NCI-H345 treated with DMSO at 0.1 percent for 48 hours (cell line): ENCODE measurements at regions not wholly inside any gene's neighbourhood (a gene's known extent, or its start where the extent isn't known, plus 50 kb on each side); places are given as distances from the start of the nearest gene placed in this dataset.
"Not testable (repeated sequence)": the region's sequence is repeated elsewhere in the genome, so short reads cannot be mapped to it uniquely, and the experiment has no call there.

Experiments
- DNase-seq: peaks from one replicate; lab custom pipeline; 2025; ENCODE audit not compliant: unreplicated experiment; lab: John Stamatoyannopoulos, UW

DNA sequence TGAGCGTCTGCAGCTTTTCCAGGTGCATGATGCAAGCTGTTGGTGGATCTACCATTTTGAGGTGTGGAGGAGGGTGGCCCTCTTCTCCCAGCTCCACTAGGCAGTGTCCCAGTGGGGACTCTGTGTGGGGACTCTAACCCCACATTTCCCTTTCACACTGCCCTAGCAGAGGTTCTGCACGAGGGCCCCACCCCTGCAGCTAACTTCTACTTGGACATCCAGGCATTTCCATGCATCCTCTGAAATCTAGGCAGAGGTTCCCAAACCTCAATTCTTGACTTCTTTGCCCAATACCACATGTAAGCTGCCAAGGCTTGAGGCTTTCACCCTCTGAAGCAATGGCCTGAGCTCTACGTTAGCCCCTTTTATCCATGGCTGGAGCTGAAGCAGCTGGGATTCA, 61.4 kb upstream of the HGFAC start:
- not testable (repeated sequence) for DNase-seq

DNA sequence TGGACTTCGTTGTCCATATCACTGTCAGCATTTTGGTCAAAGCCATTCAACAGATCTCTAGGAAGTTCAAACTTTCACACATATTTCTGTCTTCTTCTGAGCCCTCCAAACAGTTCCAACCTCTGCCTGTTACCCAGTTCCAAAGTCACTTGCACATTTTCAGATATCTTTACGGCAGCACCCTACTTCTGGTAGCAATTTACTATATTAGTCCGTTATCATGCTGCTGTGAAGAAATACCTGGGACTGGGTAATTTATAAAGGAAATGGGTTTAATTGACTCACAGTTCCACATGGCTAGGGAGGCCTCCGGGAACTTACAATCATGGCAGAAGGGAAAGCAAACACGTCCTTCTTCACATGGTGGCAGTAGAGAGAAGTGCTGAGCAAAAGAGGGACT, 60.6 kb upstream of the HGFAC start:
- DNase-seq, result not testable (repeated sequence)

DNA sequence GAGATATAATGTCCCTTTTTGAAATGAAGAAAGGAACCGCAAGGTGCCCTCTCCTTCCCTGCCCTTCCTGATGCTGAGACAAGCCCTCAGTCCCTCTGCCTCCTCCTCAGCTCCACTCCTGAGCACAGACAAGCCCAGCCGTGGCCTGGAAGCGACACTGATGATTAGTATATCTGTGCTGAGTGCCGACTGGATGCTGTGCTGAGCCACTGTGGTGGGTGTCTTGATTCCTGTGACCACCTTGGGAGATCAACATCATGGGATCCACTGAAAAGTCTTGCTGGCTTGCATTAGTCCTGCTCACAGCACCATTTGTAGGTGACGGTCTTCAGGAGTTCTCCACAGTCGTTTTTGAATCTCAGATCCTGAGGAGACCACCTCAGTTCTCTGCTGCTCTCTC, 59.5 kb upstream of the HGFAC start:
- no peak for DNase-seq

DNA sequence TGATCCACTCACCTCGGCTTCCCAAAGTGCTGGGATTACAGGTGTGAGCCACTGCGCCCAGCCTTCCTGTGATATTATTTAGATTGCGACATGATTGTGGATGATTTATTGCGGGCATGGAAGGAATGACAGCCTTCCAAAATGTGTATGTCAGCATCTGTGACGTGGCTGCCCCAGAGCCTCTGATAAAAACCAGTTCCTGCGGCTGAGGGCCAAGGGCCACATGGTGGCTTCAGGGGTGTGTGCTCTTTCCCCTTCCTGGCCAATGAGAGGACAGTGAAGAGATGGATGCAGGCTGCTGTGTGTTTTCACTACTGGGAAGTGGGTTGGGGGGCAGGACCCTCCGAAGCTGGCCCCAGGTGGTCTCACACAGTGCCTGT, 57.4 kb upstream of the HGFAC start:
- no peak for DNase-seq

DNA sequence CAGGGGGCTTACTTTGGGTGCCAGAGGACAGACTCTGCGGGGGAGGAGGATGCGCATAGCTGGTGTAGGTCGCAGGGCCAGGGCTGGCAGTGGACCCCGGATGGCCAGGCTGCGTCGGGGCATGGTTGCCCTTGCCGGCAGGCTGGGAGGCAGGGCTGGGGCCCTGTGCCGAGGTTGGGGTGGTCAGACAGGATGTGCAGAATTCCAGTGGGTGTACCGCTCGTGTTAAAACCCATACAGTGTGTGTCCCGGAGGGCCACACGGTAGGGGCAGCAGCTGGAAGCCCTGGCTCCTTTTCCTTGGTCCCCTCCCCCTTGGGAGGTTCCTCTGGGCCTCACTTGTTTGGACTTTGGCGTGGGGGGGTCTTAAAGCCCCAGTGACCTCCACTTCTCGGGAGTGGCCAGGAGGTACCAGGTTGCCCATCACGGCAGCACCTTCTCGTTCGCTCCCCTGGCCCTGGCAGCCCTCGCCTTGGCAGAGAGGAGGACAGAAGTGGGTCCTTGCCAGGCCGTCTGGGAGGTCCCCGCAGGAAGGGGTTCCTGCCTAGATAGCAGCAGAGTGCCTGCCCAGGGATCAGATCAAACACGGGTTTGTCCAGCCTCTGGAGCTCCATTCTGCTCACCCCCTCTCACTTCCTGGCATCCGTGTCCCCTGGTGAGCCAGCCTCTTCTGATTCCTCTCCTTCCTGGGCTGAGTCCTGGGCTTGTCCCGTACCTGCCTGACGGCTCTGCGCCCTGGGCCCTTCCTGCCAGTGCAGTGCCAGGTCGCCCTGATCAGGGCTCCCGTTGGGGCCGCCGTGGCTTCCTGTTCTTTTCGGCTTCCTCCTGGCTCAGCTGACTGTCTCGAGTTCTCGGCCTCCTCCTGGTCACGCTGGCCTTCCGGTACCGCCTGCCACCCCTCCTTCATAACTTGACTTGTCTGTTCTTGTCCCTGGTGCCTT, 56.7 kb upstream of the HGFAC start:
- DNase-seq, result no peak

DNA sequence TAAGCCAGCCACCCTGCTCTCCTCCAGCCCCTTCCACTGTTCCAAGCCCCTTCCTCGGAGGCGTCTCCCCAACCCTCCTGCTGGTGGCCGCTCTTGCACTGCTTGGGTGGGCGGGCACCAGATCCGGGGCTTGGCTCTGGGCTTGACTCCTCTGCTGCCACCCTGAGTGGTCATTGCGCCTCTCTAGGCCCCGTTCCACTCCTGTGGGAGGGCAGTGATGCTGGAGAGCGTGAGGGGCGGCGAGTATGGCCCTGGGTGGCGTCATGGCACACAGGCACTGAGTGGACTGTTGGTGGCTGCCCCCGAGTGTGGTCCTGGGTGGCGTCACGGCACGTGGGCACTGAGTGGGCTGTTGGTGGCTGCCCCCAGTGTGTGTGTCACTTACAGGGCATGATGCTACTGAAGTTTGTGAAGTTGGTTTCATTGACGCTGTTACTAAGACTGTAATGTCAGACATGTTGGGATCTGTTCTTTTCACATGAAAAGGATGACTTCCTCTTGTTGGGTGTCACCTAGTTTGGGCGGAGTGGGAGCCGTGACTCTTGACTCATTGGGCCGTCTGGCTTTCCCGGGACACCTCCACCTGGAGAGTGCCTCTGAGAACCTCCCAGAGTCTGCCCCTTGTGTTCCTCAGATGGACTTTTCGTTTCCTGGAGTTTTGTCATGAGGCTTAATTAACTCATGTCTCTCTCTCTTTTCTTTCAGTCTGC, 55.9 kb upstream of the HGFAC start:
- no peak for DNase-seq

DNA sequence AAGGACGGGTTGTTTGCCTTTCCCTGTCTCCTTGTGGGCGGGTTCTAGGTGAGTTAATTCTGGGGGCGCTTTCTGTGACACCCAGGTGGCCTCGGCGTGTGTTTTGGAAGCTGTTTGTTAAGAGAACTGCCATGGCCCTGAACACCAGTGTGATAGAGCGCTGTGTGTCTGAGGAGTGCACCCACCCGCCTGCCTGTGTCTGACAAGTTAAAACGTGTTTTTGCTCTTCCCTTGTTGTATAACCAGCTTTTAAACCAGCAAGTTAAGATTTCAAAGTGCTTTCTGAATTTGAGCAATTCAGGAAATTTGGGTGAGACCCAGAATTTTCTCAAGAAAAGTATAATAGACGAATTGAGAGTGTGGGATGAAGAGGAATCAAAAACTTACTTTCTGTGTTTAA, 55.2 kb upstream of the HGFAC start:
- no peak for DNase-seq

DNA sequence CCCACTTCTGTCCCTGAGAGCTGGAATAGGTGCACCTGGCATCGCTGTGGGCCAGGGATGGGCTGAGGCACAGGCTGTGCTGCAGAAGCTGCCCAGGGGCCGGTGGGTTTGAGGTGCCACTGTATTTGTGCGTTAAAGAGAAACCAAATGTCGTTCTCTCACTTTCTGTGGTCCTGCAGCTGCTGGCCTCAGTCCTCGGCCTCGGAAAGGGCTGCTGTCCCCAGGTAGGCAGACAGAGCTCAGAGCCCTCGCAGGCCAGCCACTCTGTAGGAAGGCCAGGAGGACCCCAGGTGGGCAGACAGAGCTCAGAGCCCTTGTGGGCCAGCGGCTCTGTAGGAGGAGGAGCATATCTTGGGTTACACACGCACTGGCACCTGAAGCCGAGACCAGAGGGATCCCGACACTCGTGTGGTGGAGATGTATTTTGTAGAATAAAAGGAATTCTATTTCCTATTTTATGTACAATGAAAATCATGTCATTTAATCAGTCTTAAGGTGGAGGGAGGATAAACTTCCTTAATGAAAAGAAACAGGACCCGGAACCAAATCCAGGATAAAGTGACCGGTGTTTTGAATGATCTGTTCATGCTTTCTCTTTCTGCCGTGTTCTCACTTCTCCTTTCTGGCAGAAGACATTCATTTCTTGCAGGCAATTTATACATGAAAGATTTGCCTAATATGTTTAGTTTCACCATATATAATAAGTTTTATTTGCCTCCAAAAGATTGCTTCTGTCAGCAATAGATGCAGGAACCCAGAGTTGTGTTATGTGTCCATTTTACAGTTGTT, 54.4 kb upstream of the HGFAC start:
- no peak for DNase-seq

DNA sequence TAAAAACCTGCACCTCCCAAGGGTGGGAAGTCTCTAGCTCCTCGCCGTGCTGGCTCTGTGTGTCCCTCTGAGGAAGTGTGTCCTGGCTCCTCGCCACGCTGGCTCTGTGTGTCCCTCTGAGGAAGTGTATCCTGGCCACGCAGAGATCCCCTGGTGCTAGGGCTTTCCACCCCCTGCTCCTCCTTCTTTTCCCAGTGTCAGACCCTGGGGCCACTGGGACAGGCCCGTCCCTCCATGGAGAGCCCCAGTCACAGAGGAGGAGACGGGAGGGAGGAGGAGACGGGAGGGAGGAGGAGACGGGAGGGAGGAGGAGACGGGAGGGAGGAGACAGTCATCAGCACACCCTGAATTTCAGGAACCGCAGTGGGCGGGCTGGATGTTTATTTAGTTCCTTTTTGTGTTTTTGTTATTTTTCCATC, 53.8 kb upstream of the HGFAC start:
- DNase-seq, result no peak

DNA sequence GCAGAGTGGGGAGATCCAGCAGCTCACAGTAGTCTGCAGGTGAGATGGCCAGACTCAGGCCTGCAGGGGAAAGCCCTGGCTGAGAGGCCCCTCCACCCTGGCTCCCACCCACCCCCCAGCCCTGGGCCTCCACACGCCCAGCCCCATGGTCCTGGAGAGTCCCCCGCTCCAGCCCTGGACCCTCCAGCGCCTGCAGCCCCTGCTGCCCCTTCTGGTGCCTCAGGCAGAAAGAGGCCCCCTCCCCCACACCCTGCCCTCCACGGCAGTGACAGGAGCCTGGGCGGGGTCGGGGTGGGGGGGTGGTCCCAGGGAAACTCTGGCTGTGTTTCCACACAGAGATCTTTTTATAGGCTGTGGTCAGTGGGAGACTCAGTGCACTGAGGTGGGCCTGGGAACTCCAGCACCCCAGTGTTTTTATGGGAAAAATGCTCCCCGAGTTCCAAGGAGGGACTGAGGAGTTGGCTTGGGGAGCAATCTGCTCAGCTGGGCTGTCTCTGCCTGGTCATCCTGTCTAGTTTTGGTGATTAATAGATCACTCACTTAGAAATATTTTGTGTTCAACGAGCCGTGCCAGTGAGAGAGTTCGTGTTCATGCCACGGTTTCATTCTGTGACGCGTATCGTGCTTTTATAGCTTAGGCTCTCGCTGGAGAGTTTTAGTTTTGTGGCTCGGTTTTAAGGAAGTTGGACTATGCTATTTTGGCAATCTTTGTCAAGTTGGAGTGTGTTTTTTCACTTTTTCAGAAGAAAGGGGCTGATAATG, 53.1 kb upstream of the HGFAC start:
- DNase-seq, result no peak

DNA sequence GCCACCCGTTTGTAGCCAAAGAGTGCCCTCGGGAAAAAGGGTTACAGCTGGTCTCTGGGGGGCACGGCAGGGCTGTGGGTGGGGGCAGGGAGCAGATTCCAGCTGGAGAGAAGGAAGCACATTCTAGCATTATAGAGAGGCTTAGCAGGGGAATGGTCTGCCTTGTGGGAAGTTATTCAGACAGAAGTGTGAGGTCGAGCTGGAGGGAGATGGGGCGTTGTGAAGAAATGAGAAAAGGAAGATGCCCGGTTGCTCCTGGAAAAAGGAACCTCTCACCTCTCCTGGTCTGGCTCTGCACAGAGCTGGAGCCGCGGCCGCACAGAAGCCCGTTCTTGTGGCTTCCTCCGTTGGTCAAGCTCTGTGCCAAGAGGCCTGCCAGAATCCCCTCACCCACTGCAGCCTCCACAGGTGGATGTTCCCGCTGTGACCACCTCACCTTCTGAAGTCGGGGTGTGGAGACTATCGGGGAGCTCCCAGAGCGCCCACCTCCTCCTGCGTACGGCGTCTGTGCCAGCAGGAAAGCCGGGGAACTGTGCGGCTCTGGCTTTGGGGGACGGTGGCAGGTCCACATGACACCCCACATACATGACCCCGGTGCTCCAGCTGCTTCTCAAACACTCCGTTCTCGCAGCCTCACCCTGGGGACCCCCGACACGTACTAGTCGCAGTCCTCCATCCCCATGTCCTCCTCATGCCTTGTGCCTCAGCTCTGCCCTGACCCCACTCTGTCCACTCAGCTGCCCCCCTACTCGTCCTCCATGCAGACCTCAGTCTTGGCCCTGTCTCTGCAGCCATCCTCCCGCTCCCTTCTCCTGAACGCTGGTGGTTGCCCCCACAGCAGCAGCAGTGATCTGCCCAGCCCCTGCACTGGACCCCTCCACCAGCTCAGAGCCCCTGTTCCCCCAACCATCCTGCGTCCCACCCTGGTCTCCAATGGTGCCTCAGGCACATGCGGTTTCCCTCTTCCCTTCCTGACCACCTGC, 52.2 kb upstream of the HGFAC start:
- no peak for DNase-seq

DNA sequence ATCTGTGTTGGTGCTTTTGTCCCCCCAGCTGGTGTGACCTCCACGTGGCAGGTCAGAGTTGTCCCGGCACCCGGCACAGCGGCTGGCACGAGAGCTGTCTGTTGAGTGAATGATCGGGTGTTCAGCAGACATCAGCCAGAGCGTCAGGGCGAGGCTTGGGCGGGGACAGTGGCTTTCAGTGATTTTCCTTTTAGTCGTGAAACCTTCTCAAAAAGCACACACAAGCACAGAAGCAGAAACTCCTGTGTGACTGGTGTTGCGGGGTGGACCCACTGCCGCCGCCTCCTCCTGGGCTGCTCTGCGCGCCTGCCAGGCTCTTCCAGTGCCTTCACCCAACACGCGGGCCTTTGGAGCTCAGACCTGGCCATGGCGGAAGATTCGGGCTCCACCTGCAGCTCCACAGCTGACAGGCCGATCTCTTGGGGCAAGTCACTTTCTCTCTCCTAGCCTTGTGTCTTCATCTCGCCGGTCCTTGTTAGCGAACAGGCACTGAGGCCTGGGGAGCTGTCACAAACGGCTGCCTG, 51.4 kb upstream of the HGFAC start:
- no peak for DNase-seq

DNA sequence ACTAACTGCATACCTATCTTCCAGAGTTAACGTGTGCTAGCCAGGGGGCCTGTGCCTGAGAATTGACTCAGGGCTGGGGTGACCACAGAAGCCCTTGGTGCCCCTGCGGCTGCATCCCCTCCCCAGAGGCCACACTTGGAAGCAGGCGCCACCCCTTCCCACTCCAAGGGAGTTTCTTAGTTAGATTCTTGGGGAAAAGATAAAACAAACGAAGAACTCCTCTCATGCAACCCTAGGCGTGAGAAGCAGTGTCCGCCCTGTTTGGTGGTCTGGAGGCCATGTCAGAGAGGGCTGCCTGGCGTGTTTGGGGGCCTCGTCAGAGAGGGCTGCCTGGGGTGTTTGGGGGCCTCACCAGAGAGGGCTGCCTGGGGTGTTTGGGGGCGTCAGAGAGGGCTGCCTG, 50.3 kb upstream of the HGFAC start:
- no peak for DNase-seq
